ENCODE measurements at regions not wholly inside any gene's neighbourhood (a gene's known extent, or its start where the extent isn't known, plus 50 kb on each side); places are given as distances from the start of the nearest gene placed in this dataset.

DNA sequence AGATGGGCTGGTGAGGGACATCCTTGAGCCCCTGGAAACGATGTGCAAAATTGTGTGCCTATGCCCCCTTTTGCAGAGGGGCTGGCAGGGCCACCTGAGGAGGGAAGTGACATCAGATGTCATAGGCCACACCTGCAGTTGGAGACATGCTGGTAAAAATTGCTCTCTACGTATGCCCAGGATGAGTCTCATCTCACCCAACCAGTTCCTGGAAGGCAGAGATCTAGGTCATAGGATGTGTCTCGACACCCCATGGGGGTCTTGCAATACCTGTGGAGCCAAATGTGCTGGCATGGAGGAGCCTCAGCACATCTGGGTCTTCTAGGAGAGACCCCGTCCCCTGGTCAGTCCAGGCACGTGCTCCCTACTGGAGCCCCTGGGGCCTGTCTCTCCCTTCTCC lies 96.5 kb upstream of the TLE3 start:
- H3K27me3 ChIP-seq, result no peaks in the 10 kb centered on the region
- H3K4me3 ChIP-seq, result no peak overlapping the region
- peaks cover 0 to 14% (median 5%) of the 10 kb centered on the region in 12 donors for H3K9me3 ChIP-seq
- WGBS, 4 donors, result 93 to 100% (median 96%) methylated on average over 3 to 5 of the region's 5 CpGs
- no peak for ATAC-seq
- DNase-seq, result no peak
- no peaks in the 10 kb centered on the region for H3K36me3 ChIP-seq
- H3K27ac ChIP-seq, result no peak overlapping the region
- intact Hi-C loops (cut with DNase I), result no loop called here
- no peak for TF ChIP-seq POLR2A (IDR thresholded peaks at IDR 0.05)
- peaks cover 0 to 26% (median 13%) of the 10 kb centered on the region in 12 donors for H3K4me1 ChIP-seq

DNA sequence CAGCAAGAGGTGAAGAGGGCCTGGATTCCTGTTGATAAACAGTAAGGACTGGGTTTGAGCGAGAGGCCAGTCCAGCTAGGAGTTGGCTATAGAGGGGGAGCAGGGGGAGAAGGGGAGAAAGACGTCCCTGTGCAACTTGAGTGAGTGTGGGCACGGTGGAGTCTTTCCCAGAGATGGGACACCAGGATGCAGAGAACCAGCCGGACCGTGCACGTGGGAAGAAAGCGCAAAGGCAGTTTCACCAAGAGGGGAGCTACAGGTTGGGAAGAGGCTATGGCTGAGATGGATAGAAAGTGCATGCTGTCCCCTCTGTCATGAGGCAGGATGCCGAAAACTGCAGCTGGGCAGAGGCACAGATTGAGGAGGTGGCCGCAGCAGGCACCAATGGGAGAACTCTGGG lies 96.0 kb upstream of the TLE3 start:
- TF ChIP-seq POLR2A (IDR thresholded peaks at IDR 0.05), result no peak
- TF ChIP-seq CTCF (IDR thresholded peaks at IDR 0.05), result no peak
- peaks cover 0 to 26% (median 13%) of the 10 kb centered on the region in 12 donors for H3K4me1 ChIP-seq
- H3K4me3 ChIP-seq, result no peak overlapping the region
- H3K36me3 ChIP-seq, result no peaks in the 10 kb centered on the region
- WGBS, 4 donors, result 86 to 92% (median 90%) methylated on average over 9 of the region's 9 CpGs
- ATAC-seq (no peak), DNase-seq (no peak)
- peaks cover 0 to 14% (median 5%) of the 10 kb centered on the region in 12 donors for H3K9me3 ChIP-seq
- no peaks in the 10 kb centered on the region for H3K27me3 ChIP-seq
- no peak overlapping the region for H3K27ac ChIP-seq
- intact Hi-C loops (cut with DNase I), result no loop called here

GRCh38 chr15:70192490-70192889 lies 94.8 kb upstream of the TLE3 start:
- Histone ChIP-seq H3K4me1 (peaks cover 0 to 22% (median 13%) of the 10 kb centered on the region in 12 donors), H3K27me3 (no peaks in the 10 kb centered on the region), H3K9me3 (peaks cover 0 to 14% (median 5%) of the 10 kb centered on the region in 12 donors), H3K36me3 (no peaks in the 10 kb centered on the region), H3K27ac (no peak overlapping the region), H3K4me3 (no peak overlapping the region)
- no peak for ATAC-seq
- WGBS, 4 donors, result 87 to 94% (median 89%) methylated on average over 9 of the region's 9 CpGs
- intact Hi-C loops (cut with DNase I), result no loop called here
- no peak for TF ChIP-seq CTCF (IDR thresholded peaks at IDR 0.05)
- TF ChIP-seq POLR2A (IDR thresholded peaks at IDR 0.05), result no peak
- DNase-seq, result no peak

- intact Hi-C loops (cut with DNase I), result no loop called here
- peaks cover 0 to 14% (median 5%) of the 10 kb centered on the region in 12 donors for H3K9me3 ChIP-seq
- no peak overlapping the region for H3K27ac ChIP-seq
- H3K4me1 ChIP-seq, result peaks cover 0 to 22% (median 13%) of the 10 kb centered on the region in 12 donors
- H3K36me3 ChIP-seq, result no peaks in the 10 kb centered on the region
- no peak for DNase-seq
- H3K27me3 ChIP-seq, result no peaks in the 10 kb centered on the region
- TF ChIP-seq POLR2A (IDR thresholded peaks at IDR 0.05) (no peak), CTCF (IDR thresholded peaks at IDR 0.05) (no peak)
- 94 to 98% (median 97%) methylated on average over 3 of the region's 3 CpGs for WGBS, 4 donors
- no peak overlapping the region for H3K4me3 ChIP-seq
- no peak for ATAC-seq
These were observed 94.3 kb upstream of the TLE3 start for GRCh38 chr15:70192041-70192440.

- intact Hi-C loops (cut with DNase I), result no loop called here
- no peak overlapping the region for H3K27ac ChIP-seq
- ATAC-seq (no peak), DNase-seq (no peak)
- no peaks in the 10 kb centered on the region for H3K36me3 ChIP-seq
- 69 to 81% (median 78%) methylated on average over 3 to 5 of the region's 5 CpGs for WGBS, 4 donors
- peaks cover 0 to 12% (median 7%) of the 10 kb centered on the region in 12 donors for H3K4me1 ChIP-seq
- H3K27me3 ChIP-seq, result no peaks in the 10 kb centered on the region
- TF ChIP-seq POLR2A (IDR thresholded peaks at IDR 0.05) (no peak), CTCF (IDR thresholded peaks at IDR 0.05) (no peak)
- peaks cover 0 to 14% (median 5%) of the 10 kb centered on the region in 12 donors for H3K9me3 ChIP-seq
- no peak overlapping the region for H3K4me3 ChIP-seq
These were observed 93.2 kb upstream of the TLE3 start for GRCh38 chr15:70190965-70191364.

Data from heart left ventricle (tissue), 16 donors.